HepG2 (cell line): ENCODE measurements at regions not wholly inside any gene's neighbourhood (a gene's known extent, or its start where the extent isn't known, plus 50 kb on each side); places are given as distances from the start of the nearest gene placed in this dataset.

ENCODE experiments used
- ATAC-seq: fragments of 200-7000 bp; cut with Tn5 transposase; 3 replicates; pipeline ENCODE4 v1.9.1; 2020; ENCODE audit warnings: mild to moderate bottlenecking, moderate library complexity
- BruUV-seq: library from RNA; stranded (reverse); fragments of 400-500 nt; replicated peaks from 2 replicates; lab custom pipeline; 2021; lab: Mats Ljungman, UMichigan
- CTCF ChIA-PET: fragments of 300-600 bp; formaldehyde crosslinking; extraction: SDS; loops from one replicate; lab custom pipeline; 2021; ENCODE audit warnings: low total read pairs, inconsistent platforms, low intra/inter-chr PET ratio; lab: Yijun Ruan, JAX
- POLR2A ChIA-PET: fragments of 350-600 bp; sonication (Branson Sonifier 250); formaldehyde crosslinking; loops from one replicate; lab custom pipeline; 2020; ENCODE audit warnings: antibody characterized with exemption, inconsistent platforms; lab: Yijun Ruan, JAX
- DNase-seq: peaks from one replicate; pipeline ENCODE4 v3.0.0-alpha.2; 2015; ENCODE audit warnings: low spot score
- FAIRE-seq: peaks from 3 replicates; lab custom pipeline; 2011; peaks lifted over from hg19 to GRCh38; lab: Jason Lieb, UNC
- H2AFZ ChIP-seq: one replicate; pipeline ENCODE4 v1.6.1; 2011; ENCODE audit warnings: low read length, inconsistent platforms
- H3K27ac ChIP-seq: fragments of 300-600 bp; 3 replicates; pipeline ENCODE4 v1.8.0; 2011; ENCODE audit warnings: mixed run types, mild to moderate bottlenecking, mixed read lengths, low read length, inconsistent platforms; ENCODE audit not compliant: insufficient read depth; ENCODE audit errors: extremely low read length
- H3K27me3 ChIP-seq, 2 experiments: fragments of 200-600 bp in 1 of 2; 2 replicates in 1 of 2; 3 replicates in 1 of 2; pipeline versions ENCODE4 v1.6.0 to v1.8.0; 2011; ENCODE audit warnings: low read length in 2 of 2, mild to moderate bottlenecking in 2 of 2, moderate library complexity in 2 of 2, inconsistent platforms in 1 of 2; ENCODE audit not compliant: insufficient read depth in 2 of 2, control insufficient read depth in 1 of 2
- H3K36me3 ChIP-seq, 2 experiments: fragments of 200-600 bp in 1 of 2; replicated peaks in 1 of 2; 2 replicates in 1 of 2; 3 replicates in 1 of 2; pipeline versions ENCODE4 v1.5.1 to v1.8.0; 2011; ENCODE audit warnings: low read length in 2 of 2, inconsistent platforms in 1 of 2; ENCODE audit not compliant: insufficient read depth in 2 of 2, control insufficient read depth in 1 of 2
- H3K4me1 ChIP-seq: 2 replicates; pipeline ENCODE4 v1.5.1; 2012; ENCODE audit warnings: low read length, inconsistent platforms; ENCODE audit not compliant: insufficient read depth
- H3K4me2 ChIP-seq: 2 replicates; pipeline ENCODE4 v1.6.0; 2011; ENCODE audit warnings: low read depth, low read length, inconsistent platforms
- H3K4me3 ChIP-seq, 3 experiments: fragments of 200-600 bp in 1 of 3; sonication (generic), shearing (Covaris generic) in 1 of 3; replicated peaks in 1 of 3; 2 replicates each; pipeline ENCODE4 v1.5.1; 2011 to 2016; ENCODE audit warnings: low read length in 3 of 3, inconsistent platforms in 2 of 3, low read depth in 2 of 3, mild to moderate bottlenecking in 2 of 3, control low read depth in 1 of 3, mixed read lengths in 1 of 3; ENCODE audit not compliant: insufficient read depth in 1 of 3
- H3K79me2 ChIP-seq: one replicate; pipeline ENCODE4 v1.6.1; 2011; ENCODE audit warnings: low read length, inconsistent platforms; ENCODE audit not compliant: insufficient read depth
- H3K9ac ChIP-seq: 2 replicates; pipeline ENCODE4 v1.6.0; 2011; ENCODE audit warnings: mild to moderate bottlenecking, low read depth, low read length, inconsistent platforms; ENCODE audit not compliant: insufficient read depth
- H3K9me3 ChIP-seq: 2 replicates; pipeline ENCODE4 v1.5.1; 2012; ENCODE audit warnings: mild to moderate bottlenecking, low read length
- H4K20me1 ChIP-seq: 2 replicates; pipeline ENCODE4 v1.6.0; 2011; ENCODE audit warnings: inconsistent platforms, mild to moderate bottlenecking, low read length, moderate library complexity; ENCODE audit not compliant: insufficient read depth
- FOXJ3 ChIP-seq: sonication (generic); formaldehyde crosslinking; IDR thresholded peaks from 2 replicates; pipeline ENCODE4 v1.4.0; 2020; ENCODE audit warnings: missing genetic modification reagents, mild to moderate bottlenecking, borderline replicate concordance
- HOXD1 ChIP-seq: sonication (generic); formaldehyde crosslinking; IDR thresholded peaks from 2 replicates; pipeline ENCODE4 v1.5.0; 2020; ENCODE audit warnings: missing genetic modification reagents
- MLXIP ChIP-seq: sonication (generic); formaldehyde crosslinking; IDR thresholded peaks from 2 replicates; pipeline ENCODE4 v1.9.0; 2021; ENCODE audit warnings: missing genetic modification reagents, borderline replicate concordance
- PLRG1 ChIP-seq: fragments of 450-650 bp; conservative IDR thresholded peaks from 2 replicates; pipeline ENCODE4 v1.6.1; 2016
- ZFX ChIP-seq: sonication (generic); formaldehyde crosslinking; IDR thresholded peaks from 2 replicates; pipeline ENCODE4 v1.4.0; 2020; ENCODE audit warnings: mild to moderate bottlenecking, low read depth, missing genetic modification reagents, moderate library complexity
- ZNF510 ChIP-seq: sonication (generic); formaldehyde crosslinking; IDR thresholded peaks from 2 replicates; pipeline ENCODE4 v1.4.0; 2020; ENCODE audit warnings: low read depth, mild to moderate bottlenecking, missing genetic modification reagents
- WGBS: methylation state at CpG from one replicate; pipeline ENCODE4 v1.1.6; 2017; ENCODE audit warnings: low lambda C conversion rate; 5-methylcytosine and 5-hydroxymethylcytosine counted together
- in situ Hi-C: cut with HindIII; loops from 2 replicates; pipeline ENCODE4 v1.10.0; 2017; ENCODE audit warnings: low pct_unique_long_range_greater_than_20kb; ENCODE audit not compliant: extremely low pct_ligation_motif_present
- intact Hi-C: fragments of 100-400 bp; cut with micrococcal nuclease; formaldehyde crosslinking; loops from one replicate; pipeline ENCODE4 v1.10.0; 2022; ENCODE audit not compliant: unreplicated experiment
- TF ChIP-seq, protein P1 (sequence below), 2 experiments: fragments of 450-650 bp in 1 of 2; sonication (generic) in 1 of 2; formaldehyde crosslinking in 1 of 2; IDR thresholded peaks; 2 replicates each; pipeline versions ENCODE4 v1.6.1 to v1.8.0; 2016 to 2022; ENCODE audit warnings: antibody characterized with exemption in 1 of 2, mild to moderate bottlenecking in 1 of 2, missing genetic modification reagents in 1 of 2

- intact Hi-C loops, result no loop called here
- Histone ChIP-seq H3K79me2 (no peaks in the 10 kb centered on the region), H4K20me1 (no peaks in the 10 kb centered on the region), H3K27ac (no peak overlapping the region), H3K4me1 (no peaks in the 10 kb centered on the region), H3K36me3 (no peaks in the 10 kb centered on the region), H2AFZ (no peak overlapping the region), H3K4me3 (no peak overlapping the region), H3K9ac (no peak overlapping the region), H3K4me2 (no peak overlapping the region), H3K9me3 (no peaks in the 10 kb centered on the region), H3K27me3 (no peaks in the 10 kb centered on the region)
- BruUV-seq, result no TSS peak
- in situ Hi-C loops, result no loop called here
- ATAC-seq (no peak), FAIRE-seq (no peak), DNase-seq (no peak)
- 51% methylated on average over 1 of the region's 1 CpG for WGBS
- POLR2A ChIA-PET, result no interaction called here
- TF ChIP-seq MLXIP (CRISPR knock-in tag), result no peak
- no peak for TF ChIP-seq ZNF510 (CRISPR knock-in tag)
- no peak for TF ChIP-seq FOXJ3 (CRISPR knock-in tag)
- TF ChIP-seq, protein P1, sequence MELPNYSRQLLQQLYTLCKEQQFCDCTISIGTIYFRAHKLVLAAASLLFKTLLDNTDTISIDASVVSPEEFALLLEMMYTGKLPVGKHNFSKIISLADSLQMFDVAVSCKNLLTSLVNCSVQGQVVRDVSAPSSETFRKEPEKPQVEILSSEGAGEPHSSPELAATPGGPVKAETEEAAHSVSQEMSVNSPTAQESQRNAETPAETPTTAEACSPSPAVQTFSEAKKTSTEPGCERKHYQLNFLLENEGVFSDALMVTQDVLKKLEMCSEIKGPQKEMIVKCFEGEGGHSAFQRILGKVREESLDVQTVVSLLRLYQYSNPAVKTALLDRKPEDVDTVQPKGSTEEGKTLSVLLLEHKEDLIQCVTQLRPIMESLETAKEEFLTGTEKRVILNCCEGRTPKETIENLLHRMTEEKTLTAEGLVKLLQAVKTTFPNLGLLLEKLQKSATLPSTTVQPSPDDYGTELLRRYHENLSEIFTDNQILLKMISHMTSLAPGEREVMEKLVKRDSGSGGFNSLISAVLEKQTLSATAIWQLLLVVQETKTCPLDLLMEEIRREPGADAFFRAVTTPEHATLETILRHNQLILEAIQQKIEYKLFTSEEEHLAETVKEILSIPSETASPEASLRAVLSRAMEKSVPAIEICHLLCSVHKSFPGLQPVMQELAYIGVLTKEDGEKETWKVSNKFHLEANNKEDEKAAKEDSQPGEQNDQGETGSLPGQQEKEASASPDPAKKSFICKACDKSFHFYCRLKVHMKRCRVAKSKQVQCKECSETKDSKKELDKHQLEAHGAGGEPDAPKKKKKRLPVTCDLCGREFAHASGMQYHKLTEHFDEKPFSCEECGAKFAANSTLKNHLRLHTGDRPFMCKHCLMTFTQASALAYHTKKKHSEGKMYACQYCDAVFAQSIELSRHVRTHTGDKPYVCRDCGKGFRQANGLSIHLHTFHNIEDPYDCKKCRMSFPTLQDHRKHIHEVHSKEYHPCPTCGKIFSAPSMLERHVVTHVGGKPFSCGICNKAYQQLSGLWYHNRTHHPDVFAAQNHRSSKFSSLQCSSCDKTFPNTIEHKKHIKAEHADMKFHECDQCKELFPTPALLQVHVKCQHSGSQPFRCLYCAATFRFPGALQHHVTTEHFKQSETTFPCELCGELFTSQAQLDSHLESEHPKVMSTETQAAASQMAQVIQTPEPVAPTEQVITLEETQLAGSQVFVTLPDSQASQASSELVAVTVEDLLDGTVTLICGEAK (IDR thresholded peaks at IDR 0.05), result no peak
- TF ChIP-seq, protein P1 (CRISPR knock-in tag; IDR thresholded peaks at IDR 0.05), result no peak
- TF ChIP-seq PLRG1, result no peak
- TF ChIP-seq ZFX, result no peak
- TF ChIP-seq HOXD1, result no peak
- CTCF ChIA-PET, result no interaction called here
Observed at GRCh38 chr5:28780083-28780692, 1741.8 kb upstream of the CDH9 start.
